ENCODE measurements at regions not wholly inside any gene's neighbourhood (a gene's known extent, or its start where the extent isn't known, plus 50 kb on each side); places are given as distances from the start of the nearest gene placed in this dataset.

- Histone ChIP-seq H3K4me1 (ENCODE audit: control insufficient read depth, insufficient read depth, low read length) (no peaks in the 10 kb centered on the region), H3K79me2 (ENCODE audit: control insufficient read depth, insufficient read depth, low read length) (no peaks in the 10 kb centered on the region), H4K20me1 (ENCODE audit: control insufficient read depth, insufficient read depth) (no peaks in the 10 kb centered on the region), H3K36me3 (ENCODE audit: control insufficient read depth in 2 of 2, insufficient read depth in 2 of 2, low read length in 1 of 2) (no peaks in the 10 kb centered on the region), H3K27me3 (replicated peaks in 1 of 2; ENCODE audit: control insufficient read depth in 2 of 2, insufficient read depth in 2 of 2, low read length in 1 of 2) (no peaks in the 10 kb centered on the region), H2AFZ (ENCODE audit: control insufficient read depth, low read depth, low read length) (no peak overlapping the region), H3K4me2 (ENCODE audit: control insufficient read depth, insufficient read depth) (no peak overlapping the region), H3K4me3 (no peak overlapping the region), H3K27ac (ENCODE audit: control insufficient read depth, insufficient read depth) (no peak overlapping the region), H3K9me3 (replicated peaks; ENCODE audit: control insufficient read depth, insufficient read depth, low read length) (no peaks in the 10 kb centered on the region), H3K9ac (ENCODE audit: control insufficient read depth, insufficient read depth, low read length) (no peak overlapping the region)
- ChIA-PET POLR2A (no interaction called here), SMC1A (ENCODE audit: uncharacterized antibody, unreplicated experiment) (interaction anchor here (1.1 kb wide), 1 partner anchor 8 kb away, joined by 4 read pairs; no protein-coding TSS in a partner anchor), RAD21 (ENCODE audit: unreplicated experiment) (no interaction called here), CTCF (no interaction called here)
- no TSS peak for BruUV-seq (replicated peaks)
- FAIRE-seq (no peak), ATAC-seq (peak; percentile 75), DNase-seq (ENCODE audit: low read depth, low spot score) (no peak)
- intact Hi-C loops (cut with micrococcal nuclease; ENCODE audit: unreplicated experiment) (no loop called here), in situ Hi-C loops (cut with MboI) (no loop called here)
- WGBS (ENCODE audit: insufficient coverage, insufficient replicate concordance, low lambda C conversion rate, missing lambda C conversion rate), result 71% methylated on average over 4 of the region's 4 CpGs
- no peak for TF ChIP-seq TARDBP (IDR thresholded peaks at IDR 0.05; ENCODE audit: borderline replicate concordance)
- no peak for TF ChIP-seq SUPT20H (IDR thresholded peaks at IDR 0.05; ENCODE audit: borderline replicate concordance, control insufficient read depth, low read depth, low read length)
- no peak for TF ChIP-seq SMC3 (IDR thresholded peaks at IDR 0.05; ENCODE audit: borderline replicate concordance, low read length)
- TF ChIP-seq SIN3A (IDR thresholded peaks at IDR 0.05; ENCODE audit: low read depth, low read length), result no peak
- TF ChIP-seq BHLHE40 (IDR thresholded peaks at IDR 0.05; ENCODE audit: borderline replicate concordance in 1 of 2, low read depth in 2 of 2, low read length in 1 of 2), result no peak
- TF ChIP-seq BRCA1 (IDR thresholded peaks at IDR 0.05; ENCODE audit: low read depth, low read length), result no peak
- TF ChIP-seq, protein P1, sequence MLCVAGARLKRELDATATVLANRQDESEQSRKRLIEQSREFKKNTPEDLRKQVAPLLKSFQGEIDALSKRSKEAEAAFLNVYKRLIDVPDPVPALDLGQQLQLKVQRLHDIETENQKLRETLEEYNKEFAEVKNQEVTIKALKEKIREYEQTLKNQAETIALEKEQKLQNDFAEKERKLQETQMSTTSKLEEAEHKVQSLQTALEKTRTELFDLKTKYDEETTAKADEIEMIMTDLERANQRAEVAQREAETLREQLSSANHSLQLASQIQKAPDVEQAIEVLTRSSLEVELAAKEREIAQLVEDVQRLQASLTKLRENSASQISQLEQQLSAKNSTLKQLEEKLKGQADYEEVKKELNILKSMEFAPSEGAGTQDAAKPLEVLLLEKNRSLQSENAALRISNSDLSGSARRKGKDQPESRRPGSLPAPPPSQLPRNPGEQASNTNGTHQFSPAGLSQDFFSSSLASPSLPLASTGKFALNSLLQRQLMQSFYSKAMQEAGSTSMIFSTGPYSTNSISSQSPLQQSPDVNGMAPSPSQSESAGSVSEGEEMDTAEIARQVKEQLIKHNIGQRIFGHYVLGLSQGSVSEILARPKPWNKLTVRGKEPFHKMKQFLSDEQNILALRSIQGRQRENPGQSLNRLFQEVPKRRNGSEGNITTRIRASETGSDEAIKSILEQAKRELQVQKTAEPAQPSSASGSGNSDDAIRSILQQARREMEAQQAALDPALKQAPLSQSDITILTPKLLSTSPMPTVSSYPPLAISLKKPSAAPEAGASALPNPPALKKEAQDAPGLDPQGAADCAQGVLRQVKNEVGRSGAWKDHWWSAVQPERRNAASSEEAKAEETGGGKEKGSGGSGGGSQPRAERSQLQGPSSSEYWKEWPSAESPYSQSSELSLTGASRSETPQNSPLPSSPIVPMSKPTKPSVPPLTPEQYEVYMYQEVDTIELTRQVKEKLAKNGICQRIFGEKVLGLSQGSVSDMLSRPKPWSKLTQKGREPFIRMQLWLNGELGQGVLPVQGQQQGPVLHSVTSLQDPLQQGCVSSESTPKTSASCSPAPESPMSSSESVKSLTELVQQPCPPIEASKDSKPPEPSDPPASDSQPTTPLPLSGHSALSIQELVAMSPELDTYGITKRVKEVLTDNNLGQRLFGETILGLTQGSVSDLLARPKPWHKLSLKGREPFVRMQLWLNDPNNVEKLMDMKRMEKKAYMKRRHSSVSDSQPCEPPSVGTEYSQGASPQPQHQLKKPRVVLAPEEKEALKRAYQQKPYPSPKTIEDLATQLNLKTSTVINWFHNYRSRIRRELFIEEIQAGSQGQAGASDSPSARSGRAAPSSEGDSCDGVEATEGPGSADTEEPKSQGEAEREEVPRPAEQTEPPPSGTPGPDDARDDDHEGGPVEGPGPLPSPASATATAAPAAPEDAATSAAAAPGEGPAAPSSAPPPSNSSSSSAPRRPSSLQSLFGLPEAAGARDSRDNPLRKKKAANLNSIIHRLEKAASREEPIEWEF (IDR thresholded peaks at IDR 0.05; ENCODE audit: insufficient replicate concordance, low read depth, low read length), result no peak
- no peak for TF ChIP-seq NBN (IDR thresholded peaks at IDR 0.05)
- TF ChIP-seq, protein P2, sequence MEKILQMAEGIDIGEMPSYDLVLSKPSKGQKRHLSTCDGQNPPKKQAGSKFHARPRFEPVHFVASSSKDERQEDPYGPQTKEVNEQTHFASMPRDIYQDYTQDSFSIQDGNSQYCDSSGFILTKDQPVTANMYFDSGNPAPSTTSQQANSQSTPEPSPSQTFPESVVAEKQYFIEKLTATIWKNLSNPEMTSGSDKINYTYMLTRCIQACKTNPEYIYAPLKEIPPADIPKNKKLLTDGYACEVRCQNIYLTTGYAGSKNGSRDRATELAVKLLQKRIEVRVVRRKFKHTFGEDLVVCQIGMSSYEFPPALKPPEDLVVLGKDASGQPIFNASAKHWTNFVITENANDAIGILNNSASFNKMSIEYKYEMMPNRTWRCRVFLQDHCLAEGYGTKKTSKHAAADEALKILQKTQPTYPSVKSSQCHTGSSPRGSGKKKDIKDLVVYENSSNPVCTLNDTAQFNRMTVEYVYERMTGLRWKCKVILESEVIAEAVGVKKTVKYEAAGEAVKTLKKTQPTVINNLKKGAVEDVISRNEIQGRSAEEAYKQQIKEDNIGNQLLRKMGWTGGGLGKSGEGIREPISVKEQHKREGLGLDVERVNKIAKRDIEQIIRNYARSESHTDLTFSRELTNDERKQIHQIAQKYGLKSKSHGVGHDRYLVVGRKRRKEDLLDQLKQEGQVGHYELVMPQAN (conservative IDR thresholded peaks at IDR 0.05), result no peak
- TF ChIP-seq BCL11A (IDR thresholded peaks at IDR 0.05; ENCODE audit: low read depth, low read length), result no peak
- no peak for TF ChIP-seq ZNF207 (IDR thresholded peaks at IDR 0.05; ENCODE audit: borderline replicate concordance)
- TF ChIP-seq IKZF1 (conservative IDR thresholded peaks at IDR 0.05), result no peak
- no peak for TF ChIP-seq IRF4 (IDR thresholded peaks at IDR 0.05; ENCODE audit: low read depth, low read length)
- TF ChIP-seq, protein P3, sequence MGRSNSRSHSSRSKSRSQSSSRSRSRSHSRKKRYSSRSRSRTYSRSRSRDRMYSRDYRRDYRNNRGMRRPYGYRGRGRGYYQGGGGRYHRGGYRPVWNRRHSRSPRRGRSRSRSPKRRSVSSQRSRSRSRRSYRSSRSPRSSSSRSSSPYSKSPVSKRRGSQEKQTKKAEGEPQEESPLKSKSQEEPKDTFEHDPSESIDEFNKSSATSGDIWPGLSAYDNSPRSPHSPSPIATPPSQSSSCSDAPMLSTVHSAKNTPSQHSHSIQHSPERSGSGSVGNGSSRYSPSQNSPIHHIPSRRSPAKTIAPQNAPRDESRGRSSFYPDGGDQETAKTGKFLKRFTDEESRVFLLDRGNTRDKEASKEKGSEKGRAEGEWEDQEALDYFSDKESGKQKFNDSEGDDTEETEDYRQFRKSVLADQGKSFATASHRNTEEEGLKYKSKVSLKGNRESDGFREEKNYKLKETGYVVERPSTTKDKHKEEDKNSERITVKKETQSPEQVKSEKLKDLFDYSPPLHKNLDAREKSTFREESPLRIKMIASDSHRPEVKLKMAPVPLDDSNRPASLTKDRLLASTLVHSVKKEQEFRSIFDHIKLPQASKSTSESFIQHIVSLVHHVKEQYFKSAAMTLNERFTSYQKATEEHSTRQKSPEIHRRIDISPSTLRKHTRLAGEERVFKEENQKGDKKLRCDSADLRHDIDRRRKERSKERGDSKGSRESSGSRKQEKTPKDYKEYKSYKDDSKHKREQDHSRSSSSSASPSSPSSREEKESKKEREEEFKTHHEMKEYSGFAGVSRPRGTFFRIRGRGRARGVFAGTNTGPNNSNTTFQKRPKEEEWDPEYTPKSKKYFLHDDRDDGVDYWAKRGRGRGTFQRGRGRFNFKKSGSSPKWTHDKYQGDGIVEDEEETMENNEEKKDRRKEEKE (IDR thresholded peaks at IDR 0.05), result no peak
- no peak for TF ChIP-seq SPI1 (IDR thresholded peaks at IDR 0.05; ENCODE audit: borderline replicate concordance, insufficient read depth, low read depth, low read length)
- TF ChIP-seq SMAD5 (IDR thresholded peaks at IDR 0.05; ENCODE audit: low read depth), result no peak
Observed at GRCh38 chr10:22816298-22816653, 101.9 kb upstream of the PIP4K2A start.
